ENCODE measurements at regions not wholly inside any gene's neighbourhood (a gene's known extent, or its start where the extent isn't known, plus 50 kb on each side); places are given as distances from the start of the nearest gene placed in this dataset.

GRCh38 chr16:54459509-54460262 is 173.1 kb upstream of the IRX3 start:
- 38 to 53% methylated on average over 13 of the region's 13 CpGs for WGBS, 2 donors
- no peak overlapping the region for H3K4me3 ChIP-seq (ENCODE audit: low read length in 2 of 2)
- H3K27me3 ChIP-seq (ENCODE audit: control insufficient read depth in 1 of 2, insufficient read depth in 2 of 2, low read length in 1 of 2), result no peaks in the 10 kb centered on the region
- H3K9me3 ChIP-seq (ENCODE audit: control insufficient read depth, low read length), result peaks cover 1% of the 10 kb centered on the region
- no peaks in the 10 kb centered on the region for H3K4me1 ChIP-seq (ENCODE audit: control insufficient read depth in 1 of 2, insufficient read depth in 2 of 2, low read length in 2 of 2)
- H3K36me3 ChIP-seq (ENCODE audit: control insufficient read depth in 1 of 2, insufficient read depth in 2 of 2, low read length in 1 of 2), result no peaks in the 10 kb centered on the region
- no peak for DNase-seq
- intact Hi-C loops (cut with DNase I), result no loop called here
- H3K27ac ChIP-seq (ENCODE audit: low read depth in 1 of 2, low read length in 2 of 2), result no peak overlapping the region
- ATAC-seq (ENCODE audit: low FRiP score), result no peak

- WGBS, 2 donors, result 56 to 74% methylated on average over 1 of the region's 1 CpG
- Histone ChIP-seq H3K36me3 (ENCODE audit: control insufficient read depth in 1 of 2, insufficient read depth in 2 of 2, low read length in 1 of 2) (no peaks in the 10 kb centered on the region), H3K4me1 (ENCODE audit: control insufficient read depth in 1 of 2, insufficient read depth in 2 of 2, low read length in 2 of 2) (no peaks in the 10 kb centered on the region), H3K27me3 (ENCODE audit: control insufficient read depth in 1 of 2, insufficient read depth in 2 of 2, low read length in 1 of 2) (no peaks in the 10 kb centered on the region), H3K9me3 (ENCODE audit: control insufficient read depth, low read length) (peaks cover 1% of the 10 kb centered on the region), H3K4me3 (ENCODE audit: low read length in 2 of 2) (no peak overlapping the region), H3K27ac (ENCODE audit: low read depth in 1 of 2, low read length in 2 of 2) (no peak overlapping the region)
- intact Hi-C loops (cut with DNase I), result no loop called here
- ATAC-seq (ENCODE audit: low FRiP score) (no peak), DNase-seq (no peak)
Observed at GRCh38 chr16:54458923-54459322, 172.3 kb upstream of the IRX3 start.

- H3K36me3 ChIP-seq (ENCODE audit: control insufficient read depth in 1 of 2, insufficient read depth in 2 of 2, low read length in 1 of 2), result no peaks in the 10 kb centered on the region
- ATAC-seq (ENCODE audit: low FRiP score) (no peak), DNase-seq (no peak)
- no peak overlapping the region for H3K4me3 ChIP-seq (ENCODE audit: low read length in 2 of 2)
- 62% methylated on average over 4 of the region's 4 CpGs for WGBS, 2 donors
- H3K27ac ChIP-seq (ENCODE audit: low read depth in 1 of 2, low read length in 2 of 2), result no peak overlapping the region
- intact Hi-C loops (cut with DNase I), result no loop called here
- no peaks in the 10 kb centered on the region for H3K27me3 ChIP-seq (ENCODE audit: control insufficient read depth in 1 of 2, insufficient read depth in 2 of 2, low read length in 1 of 2)
- no peaks in the 10 kb centered on the region for H3K4me1 ChIP-seq (ENCODE audit: control insufficient read depth in 1 of 2, insufficient read depth in 2 of 2, low read length in 2 of 2)
- H3K9me3 ChIP-seq (ENCODE audit: control insufficient read depth, low read length), result no peaks in the 10 kb centered on the region
Observed at GRCh38 chr16:54456291-54456690, 169.7 kb upstream of the IRX3 start.

GRCh38 chr16:54455030-54455725 is 168.6 kb upstream of the IRX3 start:
- 51 to 57% methylated on average over 12 of the region's 12 CpGs for WGBS, 2 donors
- no peaks in the 10 kb centered on the region for H3K4me1 ChIP-seq (ENCODE audit: control insufficient read depth in 1 of 2, insufficient read depth in 2 of 2, low read length in 2 of 2)
- no peak for ATAC-seq (ENCODE audit: low FRiP score)
- H3K9me3 ChIP-seq (ENCODE audit: control insufficient read depth, low read length), result no peaks in the 10 kb centered on the region
- H3K4me3 ChIP-seq (ENCODE audit: low read length in 2 of 2), result no peak overlapping the region
- no peaks in the 10 kb centered on the region for H3K27me3 ChIP-seq (ENCODE audit: control insufficient read depth in 1 of 2, insufficient read depth in 2 of 2, low read length in 1 of 2)
- no peak for DNase-seq
- no peak overlapping the region for H3K27ac ChIP-seq (ENCODE audit: low read depth in 1 of 2, low read length in 2 of 2)
- no peaks in the 10 kb centered on the region for H3K36me3 ChIP-seq (ENCODE audit: control insufficient read depth in 1 of 2, insufficient read depth in 2 of 2, low read length in 1 of 2)
- intact Hi-C loops (cut with DNase I), result no loop called here

GRCh38 chr16:54454616-54455015 is 168.0 kb upstream of the IRX3 start:
- Histone ChIP-seq H3K4me1 (ENCODE audit: control insufficient read depth in 1 of 2, insufficient read depth in 2 of 2, low read length in 2 of 2) (no peaks in the 10 kb centered on the region), H3K9me3 (ENCODE audit: control insufficient read depth, low read length) (no peaks in the 10 kb centered on the region), H3K27me3 (ENCODE audit: control insufficient read depth in 1 of 2, insufficient read depth in 2 of 2, low read length in 1 of 2) (no peaks in the 10 kb centered on the region), H3K27ac (ENCODE audit: low read depth in 1 of 2, low read length in 2 of 2) (no peak overlapping the region), H3K4me3 (ENCODE audit: low read length in 2 of 2) (no peak overlapping the region), H3K36me3 (ENCODE audit: control insufficient read depth in 1 of 2, insufficient read depth in 2 of 2, low read length in 1 of 2) (no peaks in the 10 kb centered on the region)
- intact Hi-C loops (cut with DNase I), result no loop called here
- WGBS, 2 donors, result 80 to 87% methylated on average over 8 of the region's 8 CpGs
- DNase-seq, result no peak
- no peak for ATAC-seq (ENCODE audit: low FRiP score)

GRCh38 chr16:54453871-54454270 is 167.3 kb upstream of the IRX3 start:
- Histone ChIP-seq H3K4me3 (ENCODE audit: low read length in 2 of 2) (no peak overlapping the region), H3K27me3 (ENCODE audit: control insufficient read depth in 1 of 2, insufficient read depth in 2 of 2, low read length in 1 of 2) (no peaks in the 10 kb centered on the region), H3K9me3 (ENCODE audit: control insufficient read depth, low read length) (no peaks in the 10 kb centered on the region), H3K27ac (ENCODE audit: low read depth in 1 of 2, low read length in 2 of 2) (no peak overlapping the region), H3K36me3 (ENCODE audit: control insufficient read depth in 1 of 2, insufficient read depth in 2 of 2, low read length in 1 of 2) (no peaks in the 10 kb centered on the region), H3K4me1 (ENCODE audit: control insufficient read depth in 1 of 2, insufficient read depth in 2 of 2, low read length in 2 of 2) (no peaks in the 10 kb centered on the region)
- 87 to 92% methylated on average over 2 of the region's 2 CpGs for WGBS, 2 donors
- DNase-seq (no peak), ATAC-seq (ENCODE audit: low FRiP score) (no peak)
- intact Hi-C loops (cut with DNase I), result no loop called here

GRCh38 chr16:54447576-54448440 is 161.2 kb upstream of the IRX3 start:
- DNase-seq (no peak), ATAC-seq (ENCODE audit: low FRiP score) (no peak)
- intact Hi-C loops (cut with DNase I), result no loop called here
- H3K36me3 ChIP-seq (ENCODE audit: control insufficient read depth in 1 of 2, insufficient read depth in 2 of 2, low read length in 1 of 2), result no peaks in the 10 kb centered on the region
- H3K27me3 ChIP-seq (ENCODE audit: control insufficient read depth in 1 of 2, insufficient read depth in 2 of 2, low read length in 1 of 2), result no peaks in the 10 kb centered on the region
- 70 to 78% methylated on average over 20 of the region's 20 CpGs for WGBS, 2 donors
- peaks cover 7% of the 10 kb centered on the region for H3K9me3 ChIP-seq (ENCODE audit: control insufficient read depth, low read length)
- no peak overlapping the region for H3K4me3 ChIP-seq (ENCODE audit: low read length in 2 of 2)
- no peaks in the 10 kb centered on the region for H3K4me1 ChIP-seq (ENCODE audit: control insufficient read depth in 1 of 2, insufficient read depth in 2 of 2, low read length in 2 of 2)
- no peak overlapping the region for H3K27ac ChIP-seq (ENCODE audit: low read depth in 1 of 2, low read length in 2 of 2)

GRCh38 chr16:54446639-54447038 is 160.1 kb upstream of the IRX3 start:
- peak; percentile 90 for ATAC-seq (ENCODE audit: low FRiP score)
- Histone ChIP-seq H3K4me1 (ENCODE audit: control insufficient read depth in 1 of 2, insufficient read depth in 2 of 2, low read length in 2 of 2) (no peaks in the 10 kb centered on the region), H3K4me3 (ENCODE audit: low read length in 2 of 2) (no peak overlapping the region), H3K36me3 (ENCODE audit: control insufficient read depth in 1 of 2, insufficient read depth in 2 of 2, low read length in 1 of 2) (no peaks in the 10 kb centered on the region), H3K27me3 (ENCODE audit: control insufficient read depth in 1 of 2, insufficient read depth in 2 of 2, low read length in 1 of 2) (no peaks in the 10 kb centered on the region), H3K27ac (ENCODE audit: low read depth in 1 of 2, low read length in 2 of 2) (no peak overlapping the region), H3K9me3 (ENCODE audit: control insufficient read depth, low read length) (peaks cover 7% of the 10 kb centered on the region)
- WGBS, 2 donors, result 12 to 27% methylated on average over 10 of the region's 10 CpGs
- peak in 1 of 2 donors; percentile 68 for DNase-seq
- intact Hi-C loops (cut with DNase I), result no loop called here

All from aorta (tissue), 5 donors.